Brain microvascular endothelial cell (primary cell): ENCODE measurements at regions not wholly inside any gene's neighbourhood (a gene's known extent, or its start where the extent isn't known, plus 50 kb on each side); places are given as distances from the start of the nearest gene placed in this dataset.
A peak's percentile ranks its signal among the peaks of the same experiment; 100 is the strongest.
"Not testable (repeated sequence)": the region's sequence is repeated elsewhere in the genome, so short reads cannot be mapped to it uniquely, and the experiment has no call there.

Source experiments
- DNase-seq: peaks from one replicate; pipeline ENCODE4 v3.0.0-alpha.2; 2020
- H3K27ac ChIP-seq: fragments of 250-450 bp; sonication (Bioruptor Pico); 2 replicates; pipeline ENCODE4 v1.5.1; 2020; ENCODE audit warnings: mild to moderate bottlenecking, moderate library complexity
- H3K27me3 ChIP-seq: fragments of 250-450 bp; sonication (Bioruptor Pico); replicated peaks from 2 replicates; pipeline ENCODE4 v1.5.1; 2020; ENCODE audit warnings: mild to moderate bottlenecking
- H3K36me3 ChIP-seq: fragments of 250-450 bp; sonication (Bioruptor Pico); replicated peaks from 2 replicates; pipeline ENCODE4 v1.5.1; 2020; ENCODE audit warnings: mild to moderate bottlenecking
- H3K4me3 ChIP-seq: 2 replicates; pipeline ENCODE4 v1.5.1; 2011; ENCODE audit warnings: low read depth, mild to moderate bottlenecking, control low read depth, low read length, moderate library complexity
- CTCF ChIP-seq: IDR thresholded peaks from 2 replicates; pipeline ENCODE4 v1.5.1; 2011; ENCODE audit warnings: low read depth, mild to moderate bottlenecking, moderate library complexity, low read length, control low read depth, inconsistent platforms; ENCODE audit errors: missing control alignments
- in situ Hi-C: cut with HindIII; loops from 2 replicates; pipeline ENCODE4 v1.10.0; 2017; ENCODE audit warnings: low sequenced_read_pairs, low pct_ligation_motif_present

- Histone ChIP-seq H3K27ac (no peak overlapping the region), H3K36me3 (no peaks in the 10 kb centered on the region), H3K4me3 (no peak overlapping the region), H3K27me3 (no peaks in the 10 kb centered on the region)
- in situ Hi-C loops = no loop called here
- TF ChIP-seq CTCF = no peak
- no peak for DNase-seq
Observed at GRCh38 chr7:91719008-91719407, 161.5 kb downstream of the MTERF1 start.

- in situ Hi-C loops = no loop called here
- Histone ChIP-seq H3K27me3 (no peaks in the 10 kb centered on the region), H3K27ac (no peak overlapping the region), H3K4me3 (no peak overlapping the region), H3K36me3 (no peaks in the 10 kb centered on the region)
- TF ChIP-seq CTCF = no peak
- peak; percentile 25 for DNase-seq
Observed at GRCh38 chr7:91720260-91720937, 160.1 kb downstream of the MTERF1 start.

- Histone ChIP-seq H3K27me3 (no peaks in the 10 kb centered on the region), H3K36me3 (no peaks in the 10 kb centered on the region), H3K27ac (no peak overlapping the region), H3K4me3 (no peak overlapping the region)
- in situ Hi-C loops = no loop called here
- TF ChIP-seq CTCF = no peak
- no peak for DNase-seq
Observed at GRCh38 chr7:91722831-91723230, 157.7 kb downstream of the MTERF1 start.

- DNase-seq, H3K27ac ChIP-seq, H3K36me3 ChIP-seq, H3K4me3 ChIP-seq, in situ Hi-C loops, H3K27me3 ChIP-seq: not testable (repeated sequence)
Observed at GRCh38 chr7:91729046-91729445, 151.5 kb downstream of the MTERF1 start.

GRCh38 chr7:91731976-91732375 is 148.5 kb downstream of the MTERF1 start:
- Histone ChIP-seq H3K4me3 (no peak overlapping the region), H3K36me3 (no peaks in the 10 kb centered on the region), H3K27me3 (no peaks in the 10 kb centered on the region), H3K27ac (no peak overlapping the region)
- no peak for TF ChIP-seq CTCF
- in situ Hi-C loops = no loop called here
- no peak for DNase-seq

GRCh38 chr7:91749418-91749817 is 131.1 kb downstream of the MTERF1 start:
- Histone ChIP-seq H3K36me3 (no peaks in the 10 kb centered on the region), H3K4me3 (no peak overlapping the region), H3K27me3 (no peaks in the 10 kb centered on the region), H3K27ac (no peak overlapping the region)
- in situ Hi-C loops = no loop called here
- TF ChIP-seq CTCF = no peak
- DNase-seq = no peak
